NCI-H2227 (cell line): ENCODE measurements at regions not wholly inside any gene's neighbourhood (a gene's known extent, or its start where the extent isn't known, plus 50 kb on each side); places are given as distances from the start of the nearest gene placed in this dataset.

Experiments
- DNase-seq: peaks from one replicate; lab custom pipeline; 2025; ENCODE audit not compliant: unreplicated experiment; lab: John Stamatoyannopoulos, UW

GRCh38 chr10:4353059-4353655 lies 472.9 kb upstream of the AKR1E2 start:
- peak; percentile 11 for DNase-seq

GRCh38 chr10:4352414-4352961 lies 473.5 kb upstream of the AKR1E2 start:
- no peak for DNase-seq

GRCh38 chr10:4351723-4352413 lies 474.1 kb upstream of the AKR1E2 start:
- DNase-seq, result no peak

DNA sequence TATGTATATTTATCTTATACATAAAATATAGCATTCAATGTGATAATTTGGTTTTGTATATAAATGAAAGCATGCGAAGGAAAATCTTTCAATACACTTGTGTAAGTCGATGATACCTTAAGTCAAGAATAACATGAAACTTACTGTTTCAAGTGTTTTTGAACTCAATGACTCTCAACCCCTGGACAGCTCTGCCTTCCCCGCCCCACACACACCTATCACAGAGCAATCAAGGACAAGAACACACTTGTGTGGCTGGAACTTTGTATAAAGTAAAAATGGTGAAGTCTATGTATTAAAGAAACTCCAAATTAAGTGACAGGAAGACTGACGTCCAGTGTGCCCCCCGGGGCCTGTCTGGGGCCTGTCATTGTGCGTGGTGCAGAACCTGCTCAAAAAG lies 478.6 kb upstream of the AKR1E2 start:
- DNase-seq, result no peak

DNA sequence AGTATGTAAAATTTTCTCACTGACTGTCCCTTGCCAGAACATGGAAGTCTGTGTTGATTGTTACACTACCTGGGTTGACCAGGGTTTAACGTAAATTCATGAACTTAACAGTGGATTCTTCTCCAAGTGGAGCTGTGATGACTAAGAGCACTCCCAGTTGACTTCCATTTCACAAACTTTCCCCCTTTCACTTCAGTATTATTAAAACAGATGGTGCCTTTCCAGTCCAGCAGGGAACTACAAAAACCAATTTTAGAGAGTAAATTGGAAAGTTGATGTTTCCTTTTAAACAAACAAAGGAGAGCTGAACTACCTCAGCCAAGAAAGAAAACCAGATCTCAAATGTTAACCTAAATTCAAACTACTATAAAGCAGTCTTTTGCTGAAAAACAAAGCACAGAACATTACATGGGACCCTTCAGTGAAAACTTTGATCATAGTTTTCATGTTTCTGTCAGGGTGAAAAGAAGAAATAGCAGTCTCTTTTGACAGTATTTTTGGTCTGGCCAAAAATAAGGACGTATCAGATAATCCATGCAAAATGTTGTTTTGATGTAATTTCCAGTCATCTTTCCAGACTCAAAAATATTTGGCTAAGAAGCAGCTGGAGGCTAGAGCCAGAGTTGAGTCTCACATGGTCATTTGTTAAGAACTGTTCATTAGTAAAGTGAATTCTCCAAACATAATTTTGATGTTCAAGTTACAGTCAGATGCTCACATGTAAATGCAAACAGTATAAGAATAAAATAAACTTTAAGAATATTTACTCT lies 479.9 kb upstream of the AKR1E2 start:
- no peak for DNase-seq

DNA sequence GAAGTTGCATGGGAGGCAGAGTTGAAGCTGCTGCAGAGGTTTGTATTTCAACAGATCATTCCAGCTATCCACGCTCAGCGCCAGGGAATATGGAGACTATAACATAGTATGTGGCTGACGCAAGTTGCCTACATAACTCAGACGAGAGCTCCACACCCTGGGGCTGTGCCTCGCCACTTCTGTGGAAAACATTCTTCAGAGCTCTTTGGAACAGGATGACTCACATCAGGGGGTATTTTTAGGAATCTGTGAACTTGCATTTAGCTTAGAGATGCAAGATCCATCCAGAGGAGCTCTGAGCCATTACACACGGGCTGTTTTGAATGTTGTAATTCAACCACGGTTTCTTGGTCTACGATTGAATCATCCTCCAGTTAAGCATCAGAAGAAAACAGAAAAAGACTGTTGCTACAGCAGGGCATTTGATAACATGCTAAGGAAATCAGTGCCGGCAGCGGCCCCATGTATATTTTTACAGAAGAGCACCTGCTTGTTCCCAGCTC lies 481.5 kb upstream of the AKR1E2 start:
- DNase-seq, result no peak

DNA sequence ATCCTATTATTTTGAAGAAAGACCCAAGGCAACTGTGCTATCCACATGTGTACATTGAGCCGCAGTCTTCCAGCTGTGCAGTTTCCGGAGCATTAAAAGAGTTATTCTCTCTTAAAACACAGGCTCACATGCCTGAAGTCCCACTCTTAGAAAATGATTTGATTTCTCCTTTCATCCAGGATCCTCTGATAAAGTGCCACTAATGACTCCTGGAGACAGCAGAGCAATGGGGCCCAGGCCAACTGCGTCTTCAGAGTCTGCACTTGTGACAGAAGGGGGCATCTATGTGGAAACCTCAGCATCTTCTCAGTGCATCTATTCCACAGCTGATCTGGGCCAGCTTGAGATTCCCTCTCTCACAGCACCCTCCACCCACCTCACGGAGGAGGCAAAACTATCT lies 482.1 kb upstream of the AKR1E2 start:
- DNase-seq, result no peak

- DNase-seq, result no peak
Measured at GRCh38 chr10:4343091-4343490, 482.9 kb upstream of the AKR1E2 start.

DNA sequence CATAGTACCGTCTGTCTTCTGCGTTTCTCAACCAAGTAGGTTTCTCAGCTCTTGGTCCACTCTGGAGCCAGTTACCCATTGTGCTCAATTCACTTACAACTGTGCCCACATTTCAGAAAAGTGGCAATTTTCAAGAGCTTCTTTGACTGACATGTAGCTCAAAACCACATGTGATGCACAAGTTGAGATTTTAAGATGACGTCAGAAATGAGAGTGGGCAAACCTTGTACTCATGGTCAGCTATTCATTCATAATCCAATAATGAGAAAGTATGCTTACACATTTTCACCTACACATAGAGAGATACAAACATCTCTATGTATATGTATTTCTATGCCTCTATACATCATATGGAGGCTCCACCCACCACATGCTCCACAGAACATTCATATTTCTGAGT lies 487.2 kb upstream of the AKR1E2 start:
- no peak for DNase-seq

DNA sequence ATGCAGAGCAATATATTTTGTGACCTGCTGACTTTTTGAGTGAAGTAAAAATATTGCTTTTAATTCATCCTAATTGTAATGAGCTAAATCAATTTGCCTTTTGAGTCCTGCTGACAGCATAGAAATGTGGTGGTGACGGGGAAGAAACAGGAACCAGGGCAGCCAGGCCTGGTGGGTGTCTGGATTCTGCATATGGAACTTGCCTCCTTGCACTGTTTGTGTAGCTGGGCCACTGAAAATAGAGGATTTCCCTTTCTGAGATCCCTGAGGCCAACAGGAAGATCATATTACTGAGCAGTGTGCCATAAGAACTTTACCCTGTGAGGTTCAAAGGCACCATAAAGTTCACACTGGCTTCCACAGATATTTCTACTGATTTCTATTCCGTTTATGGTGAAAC lies 488.4 kb upstream of the AKR1E2 start:
- DNase-seq, result no peak

- DNase-seq, result no peak
Measured at GRCh38 chr10:4334871-4335270, 491.1 kb upstream of the AKR1E2 start.

GRCh38 chr10:4334015-4334414 lies 492.0 kb upstream of the AKR1E2 start:
- no peak for DNase-seq

DNA sequence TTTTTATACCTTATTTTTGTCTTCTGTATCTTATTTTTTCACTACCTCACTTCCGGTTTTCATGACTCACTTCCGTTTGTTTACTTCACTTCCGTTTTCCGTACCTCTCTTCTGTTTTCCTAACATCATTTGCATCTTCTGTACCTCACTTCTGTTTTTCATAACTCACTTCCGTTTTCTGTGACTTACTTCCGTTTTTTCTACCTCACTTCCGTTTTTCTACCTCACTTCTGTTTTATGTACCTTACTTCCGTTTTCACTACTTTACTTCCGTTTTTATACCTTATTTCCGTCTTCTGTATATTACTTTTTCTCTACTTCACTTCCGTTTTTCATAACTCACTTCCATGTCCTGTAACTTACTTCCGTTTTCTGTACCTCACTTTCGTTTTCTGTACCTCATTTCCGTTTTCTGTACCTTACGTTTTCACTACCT lies 492.5 kb upstream of the AKR1E2 start:
- DNase-seq, result no peak

GRCh38 chr10:4332764-4333458 lies 493.1 kb upstream of the AKR1E2 start:
- no peak for DNase-seq

DNA sequence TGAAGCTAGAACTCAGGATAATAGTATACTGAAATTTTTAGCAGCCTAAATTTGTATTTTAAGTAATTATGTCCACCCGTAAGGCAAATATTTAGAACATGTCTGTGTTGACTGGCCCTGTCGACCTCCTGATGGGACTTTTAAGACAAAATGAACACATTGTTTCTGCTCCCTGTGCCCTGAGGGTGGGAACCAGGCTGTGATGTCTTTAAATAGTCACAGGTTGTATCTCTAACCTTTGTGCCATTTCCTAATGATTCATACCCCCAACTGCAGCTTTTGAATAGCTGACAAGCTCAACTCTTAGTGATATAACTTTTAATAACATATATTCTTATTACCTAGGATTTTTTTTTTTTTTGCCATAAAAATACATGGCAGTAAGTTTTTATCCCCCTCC lies 494.9 kb upstream of the AKR1E2 start:
- no peak for DNase-seq

- no peak for DNase-seq
Measured at GRCh38 chr10:4330636-4331035, 495.4 kb upstream of the AKR1E2 start.

DNA sequence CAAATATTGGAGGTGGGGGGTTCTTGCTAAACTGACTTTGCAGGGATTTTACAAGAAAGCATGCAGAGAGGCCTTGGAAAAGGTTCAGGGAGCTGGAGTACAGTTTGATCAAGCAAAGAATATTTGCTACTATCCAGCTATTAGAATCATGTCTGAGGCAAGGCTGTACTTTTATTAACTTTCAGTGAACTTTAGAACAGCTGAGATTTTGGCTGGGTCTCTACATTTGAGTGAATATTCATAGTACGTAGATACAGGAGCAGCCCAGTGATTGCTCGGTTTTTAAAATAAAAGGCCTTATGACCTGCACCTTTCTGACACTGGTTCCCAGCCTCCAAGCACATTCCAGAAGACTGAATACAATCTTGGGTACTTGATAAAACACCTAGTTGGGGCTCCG lies 496.8 kb upstream of the AKR1E2 start:
- no peak for DNase-seq

DNA sequence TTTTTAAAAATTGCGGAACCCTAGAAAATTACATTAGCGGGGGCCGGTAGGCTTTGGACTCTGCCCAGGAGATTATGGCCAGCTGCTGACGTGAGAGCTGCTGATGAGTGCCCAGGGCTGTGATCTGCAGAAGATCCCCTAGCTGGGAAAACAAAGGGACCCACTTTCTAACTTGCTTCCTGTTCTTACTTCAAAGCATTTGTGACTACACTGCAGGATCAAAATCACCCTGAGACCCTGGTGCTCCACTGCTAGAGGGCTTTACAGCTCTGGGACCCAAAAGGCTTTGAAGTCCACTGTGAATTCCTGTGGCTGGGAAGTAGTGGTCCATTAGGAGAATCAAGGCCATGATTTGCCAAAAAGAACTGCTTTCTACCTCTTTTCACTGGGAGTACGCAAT lies 499.4 kb upstream of the AKR1E2 start:
- DNase-seq, result no peak

GRCh38 chr10:4319870-4320367 lies 506.1 kb upstream of the AKR1E2 start:
- no peak for DNase-seq

GRCh38 chr10:4316161-4316810 lies 509.7 kb upstream of the AKR1E2 start:
- DNase-seq, result no peak
